Thoracic aorta (tissue), 2 donors: ENCODE measurements at regions not wholly inside any gene's neighbourhood (a gene's known extent, or its start where the extent isn't known, plus 50 kb on each side); places are given as distances from the start of the nearest gene placed in this dataset.

Experiments used
- ATAC-seq: fragments of 150-250 bp; one replicate; pipeline ENCODE4 v1.8.0; 2017; ENCODE audit warnings: low read depth; ENCODE audit not compliant: insufficient number of reproducible peaks, low FRiP score
- DNase-seq: peaks from one replicate; pipeline ENCODE4 v3.0.0-alpha.2; 2020; ENCODE audit warnings: low spot score
- H3K27ac ChIP-seq, 2 donors: fragments of 200-600 bp; sonication (generic); 1 replicate in 1 of 2; 2 replicates in 1 of 2; pipeline ENCODE4 v1.5.1; 2016; ENCODE audit warnings: mild to moderate bottlenecking in 2 of 2, moderate library complexity in 2 of 2
- H3K27me3 ChIP-seq: fragments of 200-600 bp; sonication (generic); replicated peaks from 2 replicates; pipeline ENCODE4 v1.6.0; 2016; ENCODE audit warnings: mild to moderate bottlenecking; ENCODE audit not compliant: insufficient read depth
- H3K36me3 ChIP-seq: fragments of 200-600 bp; sonication (generic); one replicate; pipeline ENCODE4 v1.5.1; 2016
- H3K4me1 ChIP-seq, 2 donors: fragments of 200-600 bp; sonication (generic); 1 replicate in 1 of 2; 2 replicates in 1 of 2; pipeline versions ENCODE4 v1.5.1 to v1.6.0; 2016; ENCODE audit warnings: low read depth in 2 of 2, mild to moderate bottlenecking in 1 of 2; ENCODE audit not compliant: control insufficient read depth in 1 of 2
- H3K4me3 ChIP-seq: fragments of 200-600 bp; sonication (generic); 2 replicates; pipeline ENCODE4 v1.5.1; 2016; ENCODE audit warnings: mild to moderate bottlenecking
- H3K9me3 ChIP-seq: fragments of 200-600 bp; sonication (generic); 2 replicates; pipeline ENCODE4 v1.5.1; 2016
- TF ChIP-seq, protein P1 (sequence below): fragments of 200-600 bp; sonication (generic); IDR thresholded peaks from one replicate; pipeline ENCODE4 v1.5.1; 2019; ENCODE audit warnings: antibody characterized with exemption

- TF ChIP-seq, protein P1, sequence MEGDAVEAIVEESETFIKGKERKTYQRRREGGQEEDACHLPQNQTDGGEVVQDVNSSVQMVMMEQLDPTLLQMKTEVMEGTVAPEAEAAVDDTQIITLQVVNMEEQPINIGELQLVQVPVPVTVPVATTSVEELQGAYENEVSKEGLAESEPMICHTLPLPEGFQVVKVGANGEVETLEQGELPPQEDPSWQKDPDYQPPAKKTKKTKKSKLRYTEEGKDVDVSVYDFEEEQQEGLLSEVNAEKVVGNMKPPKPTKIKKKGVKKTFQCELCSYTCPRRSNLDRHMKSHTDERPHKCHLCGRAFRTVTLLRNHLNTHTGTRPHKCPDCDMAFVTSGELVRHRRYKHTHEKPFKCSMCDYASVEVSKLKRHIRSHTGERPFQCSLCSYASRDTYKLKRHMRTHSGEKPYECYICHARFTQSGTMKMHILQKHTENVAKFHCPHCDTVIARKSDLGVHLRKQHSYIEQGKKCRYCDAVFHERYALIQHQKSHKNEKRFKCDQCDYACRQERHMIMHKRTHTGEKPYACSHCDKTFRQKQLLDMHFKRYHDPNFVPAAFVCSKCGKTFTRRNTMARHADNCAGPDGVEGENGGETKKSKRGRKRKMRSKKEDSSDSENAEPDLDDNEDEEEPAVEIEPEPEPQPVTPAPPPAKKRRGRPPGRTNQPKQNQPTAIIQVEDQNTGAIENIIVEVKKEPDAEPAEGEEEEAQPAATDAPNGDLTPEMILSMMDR, result no peak
Measured at GRCh38 chr18:68376926-68377325, 338.0 kb downstream of the TMX3 start.

GRCh38 chr18:68362907-68363306 lies 352.0 kb downstream of the TMX3 start:
- H3K4me3 ChIP-seq, result no peak overlapping the region
- no peak overlapping the region for H3K27ac ChIP-seq
- DNase-seq, result no peak
- H3K36me3 ChIP-seq, result no peaks in the 10 kb centered on the region
- ATAC-seq, result no peak
- no peaks in the 10 kb centered on the region for H3K27me3 ChIP-seq
- H3K9me3 ChIP-seq, result no peaks in the 10 kb centered on the region
- no peaks in the 10 kb centered on the region for H3K4me1 ChIP-seq
- TF ChIP-seq, protein P1, result no peak

More at GRCh38 chr18:68376926-68377325, 338.0 kb downstream of the TMX3 start:
- Histone ChIP-seq H3K27ac (no peak overlapping the region), H3K36me3 (no peaks in the 10 kb centered on the region), H3K4me1 (no peaks in the 10 kb centered on the region), H3K9me3 (no peaks in the 10 kb centered on the region), H3K27me3 (no peaks in the 10 kb centered on the region), H3K4me3 (no peak overlapping the region)
- no peak for DNase-seq
- ATAC-seq, result no peak

GRCh38 chr18:68355637-68356036 lies 359.3 kb downstream of the TMX3 start:
- no peaks in the 10 kb centered on the region for H3K36me3 ChIP-seq
- no peaks in the 10 kb centered on the region for H3K27me3 ChIP-seq
- TF ChIP-seq, protein P1, result no peak
- DNase-seq, result no peak
- H3K4me3 ChIP-seq, result no peak overlapping the region
- no peaks in the 10 kb centered on the region for H3K9me3 ChIP-seq
- ATAC-seq, result no peak
- no peak overlapping the region for H3K27ac ChIP-seq
- no peaks in the 10 kb centered on the region for H3K4me1 ChIP-seq

DNA sequence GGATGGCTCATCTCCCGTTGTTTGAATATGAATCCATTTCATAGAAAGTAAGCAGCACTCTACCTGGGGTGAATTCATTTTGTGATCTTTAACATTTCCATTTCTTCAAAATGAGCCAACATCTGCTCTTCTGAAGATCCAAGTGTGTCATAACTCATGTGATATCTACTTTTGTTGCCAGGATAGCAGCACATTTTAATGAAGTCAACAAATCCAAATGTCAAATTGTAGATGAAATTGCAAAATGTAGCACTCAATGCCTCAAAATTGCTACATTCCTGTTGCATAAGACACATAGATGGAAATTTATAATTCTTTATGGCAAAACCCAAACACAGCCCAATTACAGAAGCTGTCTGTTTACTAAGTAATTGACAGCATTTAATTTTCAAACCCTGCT lies 360.7 kb downstream of the TMX3 start:
- no peak for ATAC-seq
- H3K36me3 ChIP-seq, result no peaks in the 10 kb centered on the region
- DNase-seq, result no peak
- no peaks in the 10 kb centered on the region for H3K27me3 ChIP-seq
- no peaks in the 10 kb centered on the region for H3K9me3 ChIP-seq
- TF ChIP-seq, protein P1, result no peak
- no peaks in the 10 kb centered on the region for H3K4me1 ChIP-seq
- H3K4me3 ChIP-seq, result no peak overlapping the region
- no peak overlapping the region for H3K27ac ChIP-seq

DNA sequence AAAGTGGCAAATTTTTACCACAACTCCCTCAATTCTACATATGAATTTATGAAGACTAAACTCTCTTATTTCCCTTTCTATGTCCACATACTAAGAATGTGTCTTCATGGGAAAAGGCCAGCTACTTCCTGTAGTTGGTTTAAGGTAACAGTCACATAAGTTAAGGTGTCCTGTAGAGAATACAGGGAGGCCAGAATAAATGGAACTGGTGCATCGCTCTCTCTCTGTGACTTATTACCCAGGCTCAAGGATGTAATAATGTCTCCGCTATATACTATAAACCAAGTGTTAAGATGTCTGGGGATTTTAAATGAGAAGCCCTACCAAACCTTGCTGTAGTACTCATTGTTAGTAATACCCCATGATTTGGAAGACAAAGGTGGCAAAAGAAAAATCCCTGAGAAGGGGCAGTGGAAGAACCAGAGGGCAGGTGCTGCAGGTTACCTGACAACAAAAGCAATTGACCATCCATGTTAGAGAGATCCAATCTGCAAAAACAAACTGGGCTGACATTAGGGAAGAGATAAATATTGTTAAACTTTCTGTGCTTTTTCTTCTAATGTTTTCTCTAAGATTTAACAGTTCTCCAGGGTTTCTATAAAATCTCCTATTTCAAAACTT lies 372.8 kb downstream of the TMX3 start:
- H3K27ac ChIP-seq, result no peak overlapping the region
- H3K4me3 ChIP-seq, result no peak overlapping the region
- DNase-seq (no peak), ATAC-seq (no peak)
- no peaks in the 10 kb centered on the region for H3K36me3 ChIP-seq
- H3K9me3 ChIP-seq, result no peaks in the 10 kb centered on the region
- no peaks in the 10 kb centered on the region for H3K4me1 ChIP-seq
- H3K27me3 ChIP-seq, result no peaks in the 10 kb centered on the region
- TF ChIP-seq, protein P1, result no peak
